Fibroblast of peridontal ligament (primary cell): ENCODE measurements at regions not wholly inside any gene's neighbourhood (a gene's known extent, or its start where the extent isn't known, plus 50 kb on each side); places are given as distances from the start of the nearest gene placed in this dataset.

ENCODE experiments used
- DNase-seq: peaks from one replicate; pipeline ENCODE4 v3.0.0-alpha.2; 2010; ENCODE audit errors: extremely low read depth

DNA sequence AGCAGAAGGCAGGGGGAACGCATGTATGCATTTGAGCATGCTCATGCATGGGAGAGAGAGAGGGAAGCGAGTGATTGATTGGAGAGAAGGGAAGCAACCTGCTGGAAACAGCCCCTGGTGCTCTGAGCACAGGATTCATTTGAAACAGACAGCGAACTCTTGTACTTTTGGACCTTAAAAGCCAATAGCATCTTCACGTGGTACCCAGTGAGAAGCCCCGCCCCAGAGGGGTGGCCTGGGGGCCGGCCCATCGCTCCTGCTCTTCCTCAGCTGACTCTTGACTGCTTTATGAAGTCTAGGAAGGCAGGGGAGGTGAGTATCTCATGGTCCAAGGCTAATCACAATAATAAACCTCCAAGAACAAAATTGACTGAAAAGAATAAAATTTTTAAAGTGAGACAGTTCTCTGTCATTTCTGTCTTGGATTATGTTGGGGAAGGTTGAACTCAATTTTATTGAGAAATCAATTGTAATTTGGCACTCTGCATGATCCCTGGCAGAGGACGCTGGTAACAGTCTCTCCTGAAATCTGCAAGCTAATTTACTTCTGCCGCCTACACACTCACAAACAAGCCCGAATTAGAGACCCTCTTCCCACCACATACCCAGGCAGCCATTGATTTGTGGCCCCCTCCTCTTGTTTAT, 168.2 kb upstream of the PPARGC1A start:
- no peak for DNase-seq

DNA sequence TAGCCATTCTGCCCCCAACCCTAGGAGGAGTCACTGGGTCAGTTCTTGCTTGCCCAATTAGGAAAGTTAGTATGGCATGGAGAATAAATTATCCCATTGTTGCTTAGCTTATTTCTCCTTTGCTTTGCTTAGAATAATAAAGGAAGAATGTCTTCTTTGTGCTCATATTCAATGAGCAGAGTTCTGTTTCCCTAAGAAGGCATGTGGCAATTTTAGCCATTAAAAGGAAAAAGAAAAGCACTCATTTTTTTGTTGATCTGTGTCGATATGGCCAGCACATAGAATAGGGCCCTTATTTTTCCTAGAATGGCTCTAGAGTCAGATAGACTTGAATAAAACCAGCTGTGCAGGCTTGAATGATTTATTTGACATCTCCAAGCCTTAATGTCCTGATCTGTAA, 166.4 kb upstream of the PPARGC1A start:
- DNase-seq, result no peak

DNA sequence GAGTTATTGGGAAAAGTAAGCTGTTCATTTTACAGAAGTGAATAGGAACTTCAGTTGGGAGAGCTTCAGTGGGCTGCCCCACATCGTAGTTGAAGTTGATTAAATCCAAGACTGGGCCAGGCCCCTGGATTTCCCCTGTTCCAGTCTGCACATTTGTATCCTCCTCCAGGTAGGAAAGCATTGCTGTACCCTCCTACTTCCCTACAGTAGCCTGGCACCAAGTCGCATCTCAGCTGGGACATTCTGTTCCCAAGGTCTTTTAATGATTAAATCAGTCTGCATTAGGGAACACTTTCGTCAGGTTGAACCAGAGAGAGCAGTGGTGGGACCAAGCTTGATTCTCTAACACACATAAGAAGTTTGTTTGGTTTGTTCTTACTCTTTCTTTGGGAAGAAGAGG, 165.8 kb upstream of the PPARGC1A start:
- DNase-seq, result no peak

DNA sequence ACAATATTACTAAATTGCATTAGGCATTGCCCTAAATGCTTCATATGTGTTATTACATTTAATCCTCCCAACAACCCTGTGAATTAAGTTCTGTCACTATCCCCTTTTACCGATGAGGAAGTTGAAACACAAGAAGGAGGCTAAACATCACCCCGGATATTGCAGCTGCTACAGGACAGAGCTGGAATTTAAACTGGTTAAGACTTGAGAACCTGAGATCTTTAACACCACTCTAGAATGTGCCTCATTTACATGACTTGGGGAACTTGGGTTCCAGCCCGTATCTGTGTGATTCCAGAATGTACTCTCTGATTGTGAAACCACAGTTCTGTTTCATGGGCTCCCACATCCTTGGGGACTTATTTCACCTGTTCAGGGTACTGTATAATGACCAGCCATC, 165.1 kb upstream of the PPARGC1A start:
- no peak for DNase-seq

DNA sequence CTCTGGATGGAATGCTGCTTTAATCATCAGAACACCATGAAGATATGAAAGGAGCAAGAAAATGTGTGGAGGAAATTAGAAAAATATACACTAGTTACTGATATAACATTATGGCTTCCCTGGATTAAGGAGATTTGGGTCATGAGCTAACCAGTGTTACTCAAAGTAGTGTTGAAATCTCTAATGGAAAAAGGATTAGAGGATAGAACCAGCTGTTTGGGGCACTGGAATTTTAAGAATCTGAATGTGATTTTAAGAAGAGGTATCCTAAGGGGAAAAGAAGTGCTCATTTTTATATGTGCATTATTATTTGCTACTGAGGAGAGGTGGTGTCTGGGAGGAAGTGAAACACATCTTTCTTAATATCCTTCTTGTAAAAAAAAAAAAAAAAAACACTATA, 164.1 kb upstream of the PPARGC1A start:
- peak; percentile 48 for DNase-seq

DNA sequence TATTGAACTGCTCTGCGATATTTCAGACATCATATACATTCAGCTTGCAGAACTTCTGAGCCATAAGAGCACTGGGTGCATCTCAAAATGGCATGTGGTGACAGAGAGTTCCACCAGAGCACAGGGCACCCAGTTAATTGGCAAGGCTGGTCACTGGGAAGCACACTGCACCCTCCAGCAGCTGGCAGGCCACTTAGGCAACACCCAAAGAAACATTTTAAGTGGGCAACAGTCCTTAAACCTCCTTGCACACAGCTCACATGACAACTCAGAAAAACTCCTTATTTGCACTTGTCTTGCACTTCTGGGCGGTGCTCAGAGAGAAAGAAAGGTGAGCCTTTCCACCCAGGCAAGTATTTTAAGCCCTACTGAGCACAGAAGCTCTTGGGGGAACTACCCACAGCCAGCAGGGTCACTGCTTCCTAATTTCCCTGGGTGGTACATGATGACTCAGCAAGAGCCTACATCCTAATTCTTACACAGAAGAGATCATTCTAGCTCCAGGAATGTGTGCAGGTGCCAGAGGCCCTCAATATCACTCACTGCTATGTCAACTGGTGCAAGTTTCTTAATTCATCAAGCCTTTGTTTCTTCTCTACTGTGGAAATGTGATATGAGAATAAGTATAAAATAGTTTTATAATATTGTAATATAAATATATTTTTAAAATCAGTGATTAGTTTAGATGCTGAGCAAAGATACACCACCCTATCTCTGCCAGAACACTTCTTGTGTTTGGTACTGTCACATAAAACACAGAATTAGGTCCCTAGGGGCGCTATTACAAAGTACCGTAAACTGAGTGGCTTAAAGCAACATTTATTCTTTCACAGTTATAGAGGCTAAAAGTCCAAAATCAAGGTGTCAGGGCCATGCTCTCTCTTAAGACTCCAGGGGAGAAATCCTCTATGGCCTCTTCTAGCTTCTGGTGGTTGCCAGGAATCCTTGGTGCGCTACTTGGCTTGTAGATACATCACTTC, 155.1 kb upstream of the PPARGC1A start:
- no peak for DNase-seq

DNA sequence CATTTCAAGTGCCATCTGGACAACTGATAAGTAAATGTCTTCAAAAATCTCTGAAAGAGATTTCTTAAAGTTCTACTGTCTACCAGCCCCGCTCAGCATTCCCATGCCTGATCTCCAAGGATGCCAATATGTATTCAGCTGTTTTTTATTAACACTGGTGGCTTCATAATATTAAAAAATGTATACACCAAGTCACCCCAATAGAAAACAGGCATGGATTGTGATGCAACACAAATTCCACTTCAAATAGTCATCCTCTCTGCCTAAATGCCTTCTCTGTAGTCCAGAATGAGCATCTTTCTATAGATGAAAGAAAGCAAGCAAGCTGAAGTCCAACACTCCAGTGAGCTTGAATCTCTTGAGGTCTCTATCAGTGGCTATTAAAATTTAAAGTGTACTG, 152.2 kb upstream of the PPARGC1A start:
- peak; percentile 100 for DNase-seq

DNA sequence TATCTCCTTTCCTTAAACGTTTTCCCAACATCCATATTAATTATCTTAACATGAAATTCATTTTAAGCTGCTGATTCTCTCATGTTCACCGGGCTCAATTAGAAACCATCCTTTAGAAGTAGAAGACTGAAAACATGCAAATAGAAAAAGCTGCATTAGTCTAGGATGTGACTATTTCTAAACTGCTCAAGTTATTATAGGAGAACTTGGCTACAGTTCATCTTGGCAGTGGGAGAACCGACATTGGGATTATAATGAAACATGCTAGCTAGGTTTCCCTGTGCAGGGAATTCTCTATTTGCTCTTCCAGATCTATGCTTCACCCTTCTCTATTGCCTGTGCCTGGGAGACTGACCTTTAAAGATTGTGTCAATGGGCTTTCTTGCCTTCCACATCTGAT, 151.0 kb upstream of the PPARGC1A start:
- peak; percentile 60 for DNase-seq

DNA sequence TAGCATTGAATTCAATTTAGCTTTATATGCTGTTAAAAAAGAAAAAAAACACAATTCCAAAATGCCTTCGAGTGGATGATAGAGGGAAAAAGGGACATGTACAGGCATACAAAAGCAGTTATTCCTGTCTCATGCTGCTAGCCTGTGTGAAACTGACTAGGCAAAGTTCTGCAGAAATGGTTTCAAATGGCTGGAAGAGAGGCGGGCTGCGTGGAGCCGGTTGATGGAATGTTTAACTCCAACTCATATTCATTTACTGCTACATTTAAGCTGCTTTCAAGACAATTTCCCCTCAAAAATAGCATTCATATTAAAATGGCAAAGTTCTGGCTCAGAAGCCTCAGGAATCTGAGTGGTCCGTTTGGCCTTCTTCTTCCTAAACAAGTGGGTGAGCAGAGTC, 143.8 kb upstream of the PPARGC1A start:
- peak; percentile 11 for DNase-seq

DNA sequence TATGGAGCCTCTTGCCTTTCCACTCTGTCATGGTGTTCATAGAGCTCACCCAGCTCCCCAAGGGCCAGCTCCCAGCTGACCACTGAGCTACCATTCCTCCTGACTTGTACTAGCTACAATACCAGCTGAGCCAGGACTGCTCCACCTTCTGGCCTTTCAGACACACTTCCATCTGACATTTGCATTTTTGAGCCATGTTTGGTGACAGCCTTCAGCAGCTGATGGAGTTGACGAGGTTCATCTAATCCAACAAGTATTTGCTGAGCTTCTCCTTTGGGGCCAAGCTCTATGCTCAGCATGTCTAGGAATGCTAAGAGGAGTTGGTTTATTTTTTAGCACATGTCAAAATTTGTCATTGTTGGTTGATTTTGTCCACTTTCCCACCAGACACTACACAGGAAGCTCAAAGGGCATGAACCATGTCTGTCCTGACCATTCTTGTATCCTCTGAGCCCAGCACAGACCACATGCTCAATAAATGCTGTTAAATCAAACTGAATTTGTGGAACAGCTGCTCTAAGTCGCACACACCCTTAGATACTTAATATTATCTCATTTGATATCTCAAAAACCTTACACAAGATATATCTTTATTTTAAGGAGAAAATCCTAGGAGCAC, 142.6 kb upstream of the PPARGC1A start:
- peak; percentile 14 for DNase-seq

DNA sequence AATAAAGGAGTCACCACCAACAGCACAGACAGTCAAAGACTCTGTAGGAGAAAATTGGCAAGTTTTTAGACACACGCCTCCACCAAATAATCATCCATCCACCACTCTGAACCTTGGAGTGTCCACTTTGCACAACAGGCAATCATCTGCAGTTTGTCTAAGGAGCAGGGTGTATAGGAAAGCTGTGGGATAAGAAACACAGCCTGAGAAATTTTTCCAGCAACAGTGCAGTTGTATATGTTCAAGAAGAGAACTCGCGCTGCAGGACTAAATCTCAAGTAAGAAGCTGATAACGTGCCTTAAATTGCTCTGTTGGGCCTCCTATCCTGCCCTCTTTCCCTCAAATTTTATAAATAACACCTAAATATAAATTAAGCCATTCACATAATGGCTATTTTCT, 136.7 kb upstream of the PPARGC1A start:
- DNase-seq, result no peak

DNA sequence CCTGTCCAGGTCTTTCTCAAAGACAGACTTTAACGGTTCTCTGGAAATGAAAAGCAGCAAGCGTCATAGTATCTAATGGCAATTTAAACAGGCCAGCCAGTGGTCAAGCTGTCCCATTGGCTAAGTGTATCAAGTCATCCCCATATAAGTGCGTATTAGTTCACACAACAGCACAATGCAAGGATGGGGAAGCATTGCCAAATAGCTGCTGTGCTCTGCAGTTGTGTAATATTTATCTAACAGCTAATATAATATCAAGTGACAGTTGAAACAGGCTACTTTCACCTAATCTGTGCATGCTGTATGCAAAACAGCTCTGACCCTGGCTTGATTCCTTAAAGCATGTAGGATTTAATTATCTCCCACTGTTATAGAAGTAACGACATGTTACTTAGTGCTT, 134.8 kb upstream of the PPARGC1A start:
- no peak for DNase-seq

DNA sequence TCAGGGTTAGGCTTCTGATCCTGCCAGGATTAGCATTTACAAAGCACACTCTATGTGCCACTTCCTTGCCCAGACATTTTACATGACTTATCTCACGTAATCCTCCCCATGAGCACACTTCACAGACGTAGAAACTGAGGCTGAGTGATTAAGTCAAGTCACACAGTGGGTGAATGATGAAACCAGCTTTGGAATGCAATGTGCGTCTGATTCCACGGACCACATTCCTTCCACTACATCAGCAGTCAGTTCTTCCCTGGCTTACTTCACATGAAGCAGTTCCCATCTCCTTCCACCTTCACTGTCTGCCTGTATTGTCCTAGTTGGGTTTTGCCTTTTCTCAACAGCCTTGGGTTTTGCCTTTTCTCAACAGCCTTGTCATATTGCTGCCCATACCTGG, 134.3 kb upstream of the PPARGC1A start:
- peak; percentile 39 for DNase-seq

DNA sequence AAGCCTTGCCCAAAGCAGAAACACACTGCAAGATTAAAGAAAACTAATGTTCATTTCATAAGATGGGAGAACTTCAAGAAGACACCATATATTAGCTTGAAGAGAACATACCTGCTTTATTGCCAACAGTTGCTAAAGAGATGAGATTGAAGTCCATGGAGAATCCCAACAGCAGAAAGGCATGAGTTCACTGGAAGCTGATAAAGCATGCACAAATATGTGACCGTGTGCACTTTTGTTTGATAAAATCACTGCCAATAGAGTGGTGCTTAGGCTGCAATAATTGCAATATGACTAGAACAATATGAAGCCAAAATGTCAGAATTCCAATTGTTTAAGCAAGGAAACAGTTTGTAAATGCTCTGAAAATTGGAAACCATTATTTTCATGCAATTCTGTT, 125.9 kb upstream of the PPARGC1A start:
- DNase-seq, result no peak

DNA sequence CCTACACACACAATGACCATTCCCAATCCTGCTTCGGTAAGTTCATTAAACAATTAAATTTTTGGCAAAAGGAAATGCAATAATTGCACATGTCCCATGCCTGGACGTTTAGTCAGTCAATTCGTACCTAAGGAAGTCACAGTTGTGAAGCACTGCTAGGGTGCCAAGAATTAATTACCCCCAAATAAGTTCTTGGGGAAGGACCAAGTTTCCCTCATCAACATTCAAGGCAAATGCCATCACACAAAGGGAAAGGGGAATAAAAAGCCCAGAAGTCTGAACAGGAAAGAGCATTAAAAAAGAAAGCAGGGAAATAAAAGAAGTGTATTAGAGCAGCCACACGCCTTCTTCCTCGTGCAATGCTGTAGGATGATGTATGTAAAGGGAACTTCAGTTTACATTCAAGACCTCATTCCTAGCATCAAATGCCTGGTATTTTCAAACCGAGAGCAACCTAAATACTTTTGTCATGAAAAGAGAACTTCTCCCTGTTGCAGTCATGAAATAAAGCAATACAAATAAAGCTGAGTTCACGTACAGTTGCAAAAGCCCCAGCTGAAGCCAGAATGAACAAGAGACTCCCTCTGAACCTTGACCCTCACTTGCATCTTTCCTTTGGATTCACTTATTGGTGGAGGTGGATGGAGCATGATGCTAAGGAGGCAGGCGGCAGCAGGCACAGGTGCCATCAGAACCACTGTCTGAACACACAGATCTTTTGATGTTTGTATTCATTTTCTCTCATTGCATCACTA, 124.0 kb upstream of the PPARGC1A start:
- no peak for DNase-seq

DNA sequence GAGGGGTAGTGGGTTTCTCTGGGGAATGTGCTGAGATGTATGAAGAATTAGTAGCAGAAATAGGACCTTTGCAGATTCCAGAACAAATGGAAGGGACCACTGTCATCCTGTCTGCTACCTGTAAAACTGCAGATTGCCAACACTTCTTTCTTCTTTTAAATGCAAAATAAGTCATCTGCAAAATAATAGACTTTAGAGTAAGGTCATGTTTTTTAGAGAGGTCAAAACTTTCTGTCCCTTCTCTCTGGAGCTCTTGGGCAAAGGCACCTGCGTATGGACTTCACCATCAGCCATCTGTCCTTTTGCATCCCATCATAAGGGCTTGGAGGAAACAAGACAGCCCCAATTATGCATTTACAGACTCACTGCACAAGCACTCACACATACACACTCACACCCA, 121.1 kb upstream of the PPARGC1A start:
- no peak for DNase-seq

DNA sequence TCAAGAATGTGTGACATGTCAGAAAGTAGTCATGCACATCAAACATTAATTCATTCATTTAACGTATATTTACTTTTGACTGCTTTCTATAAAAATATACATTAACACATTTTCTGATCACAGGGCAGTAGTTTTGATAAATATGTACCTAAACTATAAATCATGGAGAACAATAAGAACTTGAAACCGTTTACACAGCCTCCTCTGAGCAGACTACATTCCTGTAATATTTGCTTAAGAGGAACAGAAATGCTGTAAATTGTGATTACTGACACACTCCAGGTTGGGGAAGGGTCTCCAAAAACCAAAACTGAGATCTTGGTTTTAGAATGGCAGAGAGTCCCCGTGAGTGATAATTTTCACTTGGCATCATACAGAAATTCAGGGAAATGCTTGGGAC, 120.7 kb upstream of the PPARGC1A start:
- no peak for DNase-seq

DNA sequence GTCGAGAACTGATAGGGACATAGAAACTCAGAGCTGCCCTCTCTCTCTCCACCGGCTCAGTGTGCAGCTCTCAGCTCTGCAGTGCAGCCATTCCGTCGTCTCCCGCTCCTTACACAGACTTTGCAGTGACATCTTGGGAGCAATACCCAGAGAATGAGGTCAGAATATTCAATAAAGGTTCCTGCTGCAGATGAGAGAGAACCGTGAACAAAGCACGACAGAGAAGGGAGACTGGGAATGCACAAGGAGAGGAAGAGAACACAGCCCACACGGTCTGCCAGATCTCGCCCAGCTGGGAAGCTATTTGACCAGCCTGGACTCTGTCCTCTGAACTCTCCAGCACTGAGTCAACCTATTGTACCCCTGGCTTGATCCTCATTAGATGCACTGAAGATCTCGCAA, 118.0 kb upstream of the PPARGC1A start:
- DNase-seq, result no peak

DNA sequence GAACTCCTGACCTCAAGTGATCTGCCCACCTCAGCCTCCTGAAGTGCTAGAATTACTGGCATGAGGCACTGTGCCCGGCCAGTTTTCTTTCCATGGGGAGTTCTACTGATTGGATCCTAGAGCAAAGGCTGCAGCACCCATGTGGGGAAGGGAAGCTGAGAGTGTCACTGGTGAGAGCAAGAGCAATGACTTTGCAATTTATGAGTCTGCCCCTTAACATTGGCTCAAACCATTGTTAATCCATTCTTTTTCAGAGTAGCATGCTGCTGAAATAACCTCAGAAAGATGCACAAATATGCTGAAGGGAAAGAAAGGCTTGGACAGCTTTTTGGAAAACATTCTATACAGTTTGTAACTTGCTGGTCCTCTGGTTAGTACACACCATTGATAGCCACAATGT, 116.4 kb upstream of the PPARGC1A start:
- DNase-seq, result no peak

DNA sequence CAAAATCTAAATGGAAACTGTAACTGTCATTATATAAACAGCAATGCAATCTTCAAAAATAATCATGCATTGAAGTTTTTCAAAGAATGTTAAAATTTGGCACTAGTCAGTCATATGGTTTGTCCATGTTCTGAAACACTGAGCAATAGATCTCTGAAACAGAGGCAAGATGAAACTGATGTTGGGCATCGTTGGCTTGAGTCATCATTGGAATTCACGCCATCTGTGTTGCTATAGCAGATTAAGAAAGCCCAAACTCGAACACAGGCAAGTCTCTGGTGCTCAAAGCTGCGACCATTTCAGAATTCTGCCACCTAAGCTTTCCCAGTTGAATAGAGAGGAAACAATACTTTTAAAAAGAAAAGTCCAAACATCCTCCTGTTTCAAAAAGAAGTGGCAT, 114.1 kb upstream of the PPARGC1A start:
- peak; percentile 65 for DNase-seq

DNA sequence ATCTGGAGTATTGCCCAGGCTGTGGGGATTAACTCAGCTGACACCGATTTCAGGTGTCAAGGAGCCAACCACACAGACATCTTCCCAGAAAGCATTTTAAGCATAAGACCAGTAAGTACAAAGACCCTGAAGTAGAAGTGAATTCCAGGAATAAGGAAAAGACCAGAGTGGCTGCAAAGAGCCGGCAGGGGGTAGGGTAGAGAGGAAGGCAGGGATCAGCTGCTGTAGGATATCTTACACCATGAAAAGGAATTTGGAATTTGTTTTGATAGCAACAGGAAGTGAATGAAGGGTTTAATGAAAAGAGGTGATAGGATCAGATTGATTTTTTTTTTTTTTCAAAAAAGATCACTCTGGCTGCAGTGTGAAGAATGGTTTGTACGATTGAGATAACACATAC, 113.6 kb upstream of the PPARGC1A start:
- DNase-seq, result no peak

DNA sequence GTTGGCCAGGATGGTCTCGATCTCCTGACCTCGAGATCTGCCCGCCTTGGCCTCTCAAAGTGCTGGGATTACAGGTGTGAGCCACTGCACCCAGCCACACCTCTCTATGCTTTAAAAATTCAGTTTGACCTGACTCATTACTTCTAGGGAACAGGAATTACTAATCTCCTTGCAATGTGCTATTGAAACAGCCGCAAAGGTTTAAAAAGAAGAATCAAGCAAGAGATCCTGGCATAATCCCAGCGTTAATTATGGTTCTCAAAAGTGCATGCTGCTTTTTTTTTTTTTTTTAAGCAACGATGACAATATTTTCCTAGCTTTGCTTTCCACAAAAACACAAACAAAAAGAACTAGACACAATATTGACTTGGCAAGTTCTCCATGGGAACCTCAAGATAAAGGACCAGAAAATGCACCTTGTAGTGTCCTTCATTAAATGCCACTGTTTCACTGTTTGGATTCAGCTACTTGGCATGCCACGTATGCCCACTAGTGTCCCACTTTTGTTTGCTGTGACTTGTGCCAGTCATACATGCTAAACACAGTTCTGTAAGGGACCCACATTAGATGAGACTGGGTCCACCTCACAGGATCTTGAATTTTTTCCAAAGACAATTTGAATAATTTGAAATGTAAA, 112.6 kb upstream of the PPARGC1A start:
- DNase-seq, result peak; percentile 62
